ENCODE measurements at regions not wholly inside any gene's neighbourhood (a gene's known extent, or its start where the extent isn't known, plus 50 kb on each side); places are given as distances from the start of the nearest gene placed in this dataset.

DNA sequence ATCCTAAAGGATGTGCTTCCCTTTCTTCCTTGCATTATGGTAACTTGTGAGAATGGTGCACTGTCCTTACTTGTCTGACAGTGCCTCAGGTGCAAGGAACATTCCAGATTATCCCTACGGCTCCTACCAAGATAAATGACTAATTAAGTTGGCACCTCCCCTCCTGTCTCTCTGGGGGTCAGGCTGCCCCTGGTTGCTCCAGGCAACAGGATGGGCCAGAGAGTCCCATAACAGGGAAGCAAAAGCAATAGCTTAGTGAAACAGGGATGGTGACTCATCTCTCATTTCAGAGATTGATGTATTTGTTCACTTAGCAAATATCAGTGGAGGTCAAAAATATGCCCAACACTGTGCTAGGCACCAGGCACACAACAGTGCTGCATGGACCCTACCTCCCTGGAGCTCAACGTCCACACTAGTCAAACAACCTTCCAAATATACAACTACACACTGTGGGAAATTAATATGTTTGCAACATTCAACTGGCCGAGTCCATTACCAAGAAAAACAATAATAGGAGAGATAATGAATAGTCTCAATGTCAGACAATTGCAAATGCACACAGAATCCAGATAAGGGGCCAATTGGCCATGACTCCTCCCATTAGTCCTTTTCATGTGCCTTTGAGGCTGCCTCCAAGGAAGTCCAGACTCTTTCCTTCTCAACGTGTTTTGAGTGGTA lies 249.0 kb downstream of the TLE3 start:
- TF ChIP-seq EZH2 (IDR thresholded peaks at IDR 0.05; ENCODE audit: low read length) = no peak
- TF ChIP-seq, protein P1, sequence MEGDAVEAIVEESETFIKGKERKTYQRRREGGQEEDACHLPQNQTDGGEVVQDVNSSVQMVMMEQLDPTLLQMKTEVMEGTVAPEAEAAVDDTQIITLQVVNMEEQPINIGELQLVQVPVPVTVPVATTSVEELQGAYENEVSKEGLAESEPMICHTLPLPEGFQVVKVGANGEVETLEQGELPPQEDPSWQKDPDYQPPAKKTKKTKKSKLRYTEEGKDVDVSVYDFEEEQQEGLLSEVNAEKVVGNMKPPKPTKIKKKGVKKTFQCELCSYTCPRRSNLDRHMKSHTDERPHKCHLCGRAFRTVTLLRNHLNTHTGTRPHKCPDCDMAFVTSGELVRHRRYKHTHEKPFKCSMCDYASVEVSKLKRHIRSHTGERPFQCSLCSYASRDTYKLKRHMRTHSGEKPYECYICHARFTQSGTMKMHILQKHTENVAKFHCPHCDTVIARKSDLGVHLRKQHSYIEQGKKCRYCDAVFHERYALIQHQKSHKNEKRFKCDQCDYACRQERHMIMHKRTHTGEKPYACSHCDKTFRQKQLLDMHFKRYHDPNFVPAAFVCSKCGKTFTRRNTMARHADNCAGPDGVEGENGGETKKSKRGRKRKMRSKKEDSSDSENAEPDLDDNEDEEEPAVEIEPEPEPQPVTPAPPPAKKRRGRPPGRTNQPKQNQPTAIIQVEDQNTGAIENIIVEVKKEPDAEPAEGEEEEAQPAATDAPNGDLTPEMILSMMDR (optimal IDR thresholded peaks at IDR 0.05 in 1 of 3, IDR thresholded peaks at IDR 0.05 in 1 of 3, conservative IDR thresholded peaks at IDR 0.05 in 1 of 3; ENCODE audit: extremely low read depth in 1 of 3, insufficient read depth in 2 of 3, low read length in 3 of 3) = no peak

All from keratinocyte (primary cell).